GM23248 (cell line): ENCODE measurements at regions not wholly inside any gene's neighbourhood (a gene's known extent, or its start where the extent isn't known, plus 50 kb on each side); places are given as distances from the start of the nearest gene placed in this dataset.

ENCODE experiments used
- EZH2 ChIP-seq: fragments of 200-600 bp; sonication (generic); IDR thresholded peaks from 2 replicates; pipeline ENCODE4 v1.6.1; 2018; ENCODE audit warnings: antibody characterized with exemption, mild to moderate bottlenecking; ENCODE audit not compliant: insufficient read depth, poor library complexity, severe bottlenecking
- EZH2phosphoT487 ChIP-seq: fragments of 200-600 bp; sonication (generic); IDR thresholded peaks from 2 replicates; pipeline ENCODE4 v1.6.1; 2018; ENCODE audit warnings: antibody characterized with exemption, moderate library complexity, mild to moderate bottlenecking, low read depth; ENCODE audit not compliant: insufficient read depth

- TF ChIP-seq EZH2 (no peak), EZH2phosphoT487 (no peak)
Observed at GRCh38 chr11:109147726-109148125, 274.3 kb upstream of the C11orf87 start.
